AG04449 (cell line): ENCODE measurements at regions not wholly inside any gene's neighbourhood (a gene's known extent, or its start where the extent isn't known, plus 50 kb on each side); places are given as distances from the start of the nearest gene placed in this dataset.

Experiments used
- CTCF ChIA-PET: fragments of 350-600 bp; formaldehyde crosslinking; extraction: SDS; loops from one replicate; lab custom pipeline; 2021; ENCODE audit warnings: antibody characterized with exemption; lab: Yijun Ruan, JAX
- POLR2A ChIA-PET: fragments of 400-600, 350-600 bp; formaldehyde crosslinking; extraction: SDS; loops from one replicate; lab custom pipeline; 2020; ENCODE audit warnings: antibody characterized with exemption, inconsistent platforms; lab: Yijun Ruan, JAX
- DNase-seq: peaks from one replicate; pipeline ENCODE4 v3.0.0-alpha.2; 2010; ENCODE audit warnings: low read depth, low spot score
- H3K4me3 ChIP-seq: 2 replicates; pipeline ENCODE4 v1.5.1; 2011; ENCODE audit warnings: low read depth, mild to moderate bottlenecking, control low read depth, low read length
- CTCF ChIP-seq: IDR thresholded peaks from one replicate; pipeline ENCODE4 v1.5.1; 2011; ENCODE audit warnings: mild to moderate bottlenecking, moderate library complexity, low read length, control low read depth, inconsistent platforms; ENCODE audit not compliant: insufficient read depth; ENCODE audit errors: missing control alignments

GRCh38 chr3:59404851-59405250 is 355.0 kb upstream of the CFAP20DC start:
- no peak for DNase-seq
- CTCF ChIA-PET, result no interaction called here
- POLR2A ChIA-PET, result no interaction called here
- no peak overlapping the region for H3K4me3 ChIP-seq
- no peak for TF ChIP-seq CTCF

- ChIA-PET POLR2A (no interaction called here), CTCF (no interaction called here)
- TF ChIP-seq CTCF, result no peak
- DNase-seq, result no peak
- H3K4me3 ChIP-seq, result no peak overlapping the region
Observed at GRCh38 chr3:59404064-59404463, 354.2 kb upstream of the CFAP20DC start.

GRCh38 chr3:59401924-59402323 is 352.1 kb upstream of the CFAP20DC start:
- CTCF ChIA-PET, result interaction anchor here (1.0 kb wide), 1 partner anchor 9 kb away, joined by 3 read pairs; no protein-coding TSS in a partner anchor

GRCh38 chr3:59392116-59392515 is 342.3 kb upstream of the CFAP20DC start:
- ChIA-PET POLR2A (no interaction called here), CTCF (interaction anchor here (1.3 kb wide), 1 partner anchor 10 kb away, joined by 3 read pairs; no protein-coding TSS in a partner anchor)
- TF ChIP-seq CTCF, result no peak
- no peak overlapping the region for H3K4me3 ChIP-seq
- DNase-seq, result no peak

More at GRCh38 chr3:59401924-59402323, 352.1 kb upstream of the CFAP20DC start:
- no peak overlapping the region for H3K4me3 ChIP-seq
- no peak for TF ChIP-seq CTCF
- POLR2A ChIA-PET, result no interaction called here
- no peak for DNase-seq

- no peak overlapping the region for H3K4me3 ChIP-seq
- no peak for TF ChIP-seq CTCF
- CTCF ChIA-PET, result no interaction called here
- no peak for DNase-seq
- POLR2A ChIA-PET, result no interaction called here
Observed at GRCh38 chr3:59391131-59391530, 341.3 kb upstream of the CFAP20DC start.

GRCh38 chr3:59388555-59389270 is 338.9 kb upstream of the CFAP20DC start:
- no peak for TF ChIP-seq CTCF
- no peak overlapping the region for H3K4me3 ChIP-seq
- POLR2A ChIA-PET, result no interaction called here
- CTCF ChIA-PET, result no interaction called here
- DNase-seq, result no peak
